GM19395 (cell line): ENCODE measurements at regions not wholly inside any gene's neighbourhood (a gene's known extent, or its start where the extent isn't known, plus 50 kb on each side); places are given as distances from the start of the nearest gene placed in this dataset.
"Not testable (repeated sequence)": the region's sequence is repeated elsewhere in the genome, so short reads cannot be mapped to it uniquely, and the experiment has no call there.

Source experiments
- ATAC-seq: cut with Tn5 transposase; IDR thresholded peaks from one replicate; pipeline ENCODE4 v1.9.1; 2021; ENCODE audit warnings: mild to moderate bottlenecking, moderate library complexity; ENCODE audit not compliant: unreplicated experiment

- ATAC-seq, result no peak
Observed at GRCh38 chr15:87753539-87753938, 503.0 kb downstream of the NTRK3 start.

GRCh38 chr15:87752250-87752951 is 504.1 kb downstream of the NTRK3 start:
- no peak for ATAC-seq

- ATAC-seq, result no peak
Observed at GRCh38 chr15:87748483-87748882, 508.1 kb downstream of the NTRK3 start.

DNA sequence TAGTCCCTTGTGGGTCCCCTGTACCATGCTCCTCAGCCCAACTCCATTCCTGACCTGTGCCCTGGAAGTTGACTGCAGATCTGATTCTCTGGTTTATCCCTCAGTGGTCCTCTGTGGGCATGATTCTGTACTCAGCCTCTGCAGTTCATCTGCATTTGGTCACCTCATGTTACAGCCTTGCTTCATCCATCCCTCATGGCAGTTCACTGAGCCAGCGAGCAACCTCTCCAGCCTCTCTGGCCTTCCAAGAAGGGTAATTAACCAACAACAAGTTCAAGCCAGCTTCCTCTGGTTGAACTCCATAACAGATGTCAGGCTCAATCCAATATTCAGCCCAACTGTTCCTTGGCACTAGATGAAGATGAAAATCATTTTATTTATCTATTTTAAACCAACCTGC is 509.5 kb downstream of the NTRK3 start:
- ATAC-seq, result no peak

DNA sequence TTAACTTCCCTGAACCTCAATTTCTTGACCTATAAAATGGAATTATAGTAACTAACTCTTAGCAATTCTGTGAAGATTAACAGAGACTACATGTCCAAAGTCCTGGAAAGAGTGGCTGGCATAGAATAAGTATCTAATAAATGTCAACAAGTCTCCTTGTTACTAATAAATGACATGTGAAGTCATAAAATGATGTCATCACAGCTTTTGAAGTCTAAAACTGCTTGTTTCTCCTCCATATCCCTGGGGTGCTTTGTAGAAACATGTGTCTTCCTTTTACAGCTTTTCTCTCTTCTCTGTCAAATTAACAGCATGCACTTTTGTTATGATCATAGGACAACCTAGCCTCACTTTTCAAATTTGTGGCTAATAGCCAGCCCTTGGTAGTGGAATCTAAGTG is 510.2 kb downstream of the NTRK3 start:
- ATAC-seq, result no peak

DNA sequence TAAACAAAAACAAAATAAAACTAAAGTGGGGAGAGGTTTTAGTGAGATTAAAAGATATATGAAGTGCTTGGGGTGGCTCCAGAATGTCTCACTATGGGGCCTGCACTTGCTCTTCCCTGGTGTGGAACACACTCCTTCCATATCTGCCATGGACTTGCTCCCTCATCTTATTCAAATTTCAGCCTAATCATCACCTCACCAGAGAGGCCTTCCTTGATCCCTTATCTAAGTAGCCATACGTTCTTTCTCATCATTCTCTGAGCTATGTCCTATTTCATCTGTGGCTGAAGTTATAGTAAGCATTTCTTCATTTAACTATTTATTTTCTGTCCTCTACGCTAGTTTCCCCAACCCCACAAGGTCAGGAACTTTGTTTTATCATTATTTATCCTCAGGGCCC is 511.7 kb downstream of the NTRK3 start:
- ATAC-seq, result no peak

GRCh38 chr15:87743562-87743961 is 513.0 kb downstream of the NTRK3 start:
- no peak for ATAC-seq

GRCh38 chr15:87741350-87741749 is 515.2 kb downstream of the NTRK3 start:
- ATAC-seq, result no peak

DNA sequence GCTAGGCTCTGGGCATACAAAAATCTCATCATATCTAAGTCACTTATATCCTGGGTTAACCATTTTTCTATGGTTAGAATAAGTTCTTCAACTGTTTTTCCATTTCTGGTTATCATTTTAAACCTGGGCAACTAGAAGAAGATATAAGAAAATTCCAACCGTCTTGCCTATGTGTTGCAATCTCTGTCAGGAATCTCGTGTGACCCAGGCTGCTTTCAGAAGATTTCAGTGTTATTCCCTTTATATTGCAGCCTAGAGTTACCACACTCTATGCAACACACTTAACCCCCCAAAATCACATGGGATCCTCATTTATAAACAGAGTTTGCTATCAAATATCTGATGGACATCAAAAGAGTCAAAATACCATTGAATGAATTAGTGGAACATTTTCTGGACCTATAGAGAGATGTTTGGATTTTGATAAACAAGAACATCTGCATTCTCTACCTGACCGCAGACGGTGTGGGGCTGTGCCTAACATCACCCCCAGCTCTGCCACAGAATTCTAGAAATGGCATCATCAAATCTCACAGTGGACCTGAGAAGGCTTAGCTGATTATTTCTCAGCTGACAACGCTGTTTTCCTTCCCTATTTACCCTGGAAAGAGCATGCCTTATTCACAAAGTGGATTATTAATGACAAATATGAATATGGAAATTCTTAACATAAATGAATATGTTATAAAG is 515.7 kb downstream of the NTRK3 start:
- ATAC-seq, result no peak

GRCh38 chr15:87739866-87740265 is 516.7 kb downstream of the NTRK3 start:
- ATAC-seq, result no peak

DNA sequence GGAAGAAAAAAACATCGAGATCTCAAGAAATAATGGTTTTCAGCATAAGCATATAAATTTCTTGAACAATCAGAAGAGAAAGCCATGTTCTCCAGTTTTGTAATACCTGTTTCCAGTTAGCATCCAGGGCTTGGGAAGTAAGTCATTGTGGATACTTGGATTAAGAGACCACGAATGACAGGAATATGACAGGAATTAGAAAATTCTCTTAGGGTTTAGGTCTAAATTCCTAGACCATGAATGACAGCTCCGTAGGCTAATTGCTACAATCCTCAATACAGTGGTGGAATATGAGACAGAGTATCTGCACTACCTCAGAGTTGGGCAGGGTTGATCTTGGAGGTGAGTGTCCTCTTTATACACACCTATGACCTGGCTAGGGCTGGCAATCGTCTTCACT is 517.5 kb downstream of the NTRK3 start:
- ATAC-seq, result no peak

GRCh38 chr15:87737460-87737859 is 519.1 kb downstream of the NTRK3 start:
- not testable (repeated sequence) for ATAC-seq

GRCh38 chr15:87736891-87737389 is 519.6 kb downstream of the NTRK3 start:
- no peak for ATAC-seq

GRCh38 chr15:87736401-87736800 is 520.1 kb downstream of the NTRK3 start:
- ATAC-seq, result no peak

GRCh38 chr15:87735522-87735921 is 521.0 kb downstream of the NTRK3 start:
- ATAC-seq, result no peak

DNA sequence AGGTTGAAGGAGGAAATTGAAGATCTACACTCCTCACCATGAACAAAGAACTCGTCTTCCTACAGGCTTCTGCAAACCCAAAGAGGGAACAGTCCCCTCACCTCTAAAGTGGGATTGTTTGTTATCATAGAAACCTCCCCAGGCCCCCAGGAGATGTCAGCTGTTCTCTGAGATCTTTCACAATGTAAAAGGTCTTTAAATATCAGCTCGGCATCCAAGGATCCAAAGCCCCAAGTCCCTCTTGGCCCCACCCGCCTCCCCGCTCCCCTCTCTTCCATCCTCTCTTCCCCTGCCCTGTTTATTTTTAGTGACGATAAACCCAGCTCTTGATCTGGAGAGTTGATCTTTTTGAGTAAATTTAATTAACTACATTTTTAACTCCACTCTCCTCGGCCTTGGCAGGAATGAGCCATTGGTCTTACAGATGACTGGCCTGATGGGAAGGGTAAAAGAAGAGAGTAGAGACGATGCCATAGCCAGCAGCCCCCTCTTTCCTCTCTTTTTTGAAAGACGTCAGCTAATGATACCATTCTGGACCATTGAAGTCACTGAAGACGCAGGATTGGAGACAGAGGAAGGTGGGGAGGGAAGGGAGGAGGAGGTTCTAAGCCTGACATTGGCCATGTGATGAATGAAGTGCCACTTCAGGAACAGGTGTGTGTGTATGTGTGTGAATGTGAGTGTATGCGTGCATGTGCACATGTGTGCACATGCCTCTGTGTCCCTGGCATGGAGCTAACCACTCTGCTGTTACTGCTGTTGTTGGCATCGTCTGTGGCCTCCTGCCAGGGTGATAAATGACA is 521.8 kb downstream of the NTRK3 start:
- no peak for ATAC-seq

GRCh38 chr15:87733977-87734376 is 522.6 kb downstream of the NTRK3 start:
- ATAC-seq, result no peak

DNA sequence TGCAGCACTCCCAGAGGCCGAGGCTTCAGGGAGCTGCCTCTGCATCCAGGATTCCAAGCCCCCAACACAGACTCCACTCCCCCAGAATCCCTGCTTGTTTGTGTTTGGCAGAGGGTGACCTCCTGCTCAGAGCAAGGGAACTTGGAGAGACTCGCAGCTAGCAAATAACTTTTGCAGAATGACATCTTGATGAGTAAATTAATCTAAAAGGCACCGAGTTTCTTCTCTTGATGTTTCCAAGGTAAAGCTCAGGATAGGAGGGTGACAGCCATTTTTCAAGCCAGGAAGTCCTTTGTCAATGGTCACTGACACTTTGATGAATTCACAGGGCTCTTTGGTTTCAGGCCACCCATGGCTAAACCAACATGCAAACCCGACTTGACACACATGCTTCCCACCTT is 523.0 kb downstream of the NTRK3 start:
- ATAC-seq, result no peak

GRCh38 chr15:87732976-87733375 is 523.6 kb downstream of the NTRK3 start:
- no peak for ATAC-seq

- ATAC-seq, result no peak
Observed at GRCh38 chr15:87731630-87732029, 524.9 kb downstream of the NTRK3 start.

DNA sequence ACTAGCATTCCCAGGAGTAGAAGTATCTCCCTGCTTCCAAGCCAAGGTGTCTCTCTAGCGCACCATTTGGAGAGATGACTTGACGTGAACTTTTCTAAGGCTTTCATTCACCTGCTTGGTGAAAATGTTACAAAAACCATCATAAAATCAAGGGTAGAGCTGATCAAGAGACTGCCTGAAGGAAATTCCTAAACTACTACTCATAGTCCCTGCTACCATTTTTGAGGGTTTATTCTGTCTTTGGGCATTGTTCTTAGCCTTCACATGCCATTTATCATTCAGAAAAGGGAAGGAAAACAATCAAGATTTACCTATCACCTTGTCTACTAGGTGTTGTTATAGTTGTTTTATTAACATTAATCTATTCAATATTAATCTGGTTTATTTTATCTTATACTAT is 525.8 kb downstream of the NTRK3 start:
- ATAC-seq, result no peak

DNA sequence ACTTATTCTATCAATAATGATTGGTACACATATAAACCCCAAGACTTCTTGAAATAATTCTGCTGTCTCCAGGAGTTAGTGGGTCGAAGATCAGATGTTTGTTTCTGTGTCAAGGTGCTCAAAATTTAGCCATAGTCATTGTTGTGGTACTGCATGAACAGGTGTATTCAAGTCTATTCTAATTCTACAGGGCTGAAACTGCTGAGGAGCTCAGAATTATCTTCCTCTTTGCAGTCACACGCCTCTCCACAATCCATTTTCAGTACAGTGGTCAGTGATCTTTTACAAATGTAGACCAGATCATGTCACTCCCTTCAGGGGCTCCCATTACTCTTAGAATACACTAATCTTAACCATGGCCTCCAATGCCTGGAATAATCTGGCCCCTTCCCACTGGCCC is 527.5 kb downstream of the NTRK3 start:
- no peak for ATAC-seq
